Fibroblast of lung (primary cell): ENCODE measurements at regions not wholly inside any gene's neighbourhood (a gene's known extent, or its start where the extent isn't known, plus 50 kb on each side); places are given as distances from the start of the nearest gene placed in this dataset.

ENCODE experiments used
- CTCF ChIP-seq, 2 donors: IDR thresholded peaks in 1 of 2; conservative IDR thresholded peaks in 1 of 2; 1 replicate in 1 of 2; 2 replicates in 1 of 2; pipeline ENCODE4 v1.5.1; 2011 to 2012; ENCODE audit warnings: low read length in 2 of 2, control low read depth in 1 of 2, inconsistent platforms in 1 of 2, low read depth in 1 of 2, mild to moderate bottlenecking in 1 of 2
- EZH2 ChIP-seq: IDR thresholded peaks from 2 replicates; pipeline ENCODE4 v1.5.1; 2012; ENCODE audit warnings: low read length, control low read depth, mild to moderate bottlenecking; ENCODE audit errors: missing control alignments

- TF ChIP-seq EZH2, result no peak
- TF ChIP-seq CTCF (conservative IDR thresholded peaks at IDR 0.05 in 1 of 2, IDR thresholded peaks at IDR 0.05 in 1 of 2; ENCODE audit: low read depth in 1 of 2, low read length in 2 of 2), result no peak
These were observed 56.5 kb upstream of the PRR5 start for GRCh38 chr22:44645531-44645930.
